Lower lobe of right lung (tissue), 2 donors: ENCODE measurements at regions not wholly inside any gene's neighbourhood (a gene's known extent, or its start where the extent isn't known, plus 50 kb on each side); places are given as distances from the start of the nearest gene placed in this dataset.

Experiments used
- ATAC-seq, 2 donors: fragments of 200-7000 bp; cut with Tn5 transposase; one replicate each; pipeline ENCODE4 v1.9.1; 2020 to 2022; ENCODE audit warnings: mild to moderate bottlenecking in 2 of 2, moderate library complexity in 2 of 2
- DNase-seq: peaks from one replicate; pipeline ENCODE4 v3.0.0-alpha.2; 2020
- H3K27ac ChIP-seq: fragments of 200-600 bp; one replicate; pipeline ENCODE4 v1.8.0; 2022
- H3K27me3 ChIP-seq: fragments of 200-600 bp; one replicate; pipeline ENCODE4 v1.8.0; 2022; ENCODE audit warnings: low read depth
- H3K36me3 ChIP-seq: fragments of 200-600 bp; one replicate; pipeline ENCODE4 v1.8.0; 2022; ENCODE audit warnings: mild to moderate bottlenecking
- H3K4me1 ChIP-seq: fragments of 200-600 bp; one replicate; pipeline ENCODE4 v1.8.0; 2022
- H3K4me3 ChIP-seq: fragments of 200-600 bp; one replicate; pipeline ENCODE4 v1.8.0; 2022; ENCODE audit warnings: mild to moderate bottlenecking
- H3K9me3 ChIP-seq: fragments of 200-600 bp; one replicate; pipeline ENCODE4 v1.8.0; 2022
- CTCF ChIP-seq: fragments of 200-600 bp; IDR thresholded peaks from one replicate; pipeline ENCODE4 v1.8.0; 2022; ENCODE audit warnings: antibody characterized with exemption, mild to moderate bottlenecking
- intact Hi-C: fragments of 100-400 bp; cut with DNase I; formaldehyde crosslinking; loops from one replicate; pipeline ENCODE4 v1.11.0; 2022
- donor health status: DM: no; HTN: yes; CAD: no; lungs with severe emphysema.

DNA sequence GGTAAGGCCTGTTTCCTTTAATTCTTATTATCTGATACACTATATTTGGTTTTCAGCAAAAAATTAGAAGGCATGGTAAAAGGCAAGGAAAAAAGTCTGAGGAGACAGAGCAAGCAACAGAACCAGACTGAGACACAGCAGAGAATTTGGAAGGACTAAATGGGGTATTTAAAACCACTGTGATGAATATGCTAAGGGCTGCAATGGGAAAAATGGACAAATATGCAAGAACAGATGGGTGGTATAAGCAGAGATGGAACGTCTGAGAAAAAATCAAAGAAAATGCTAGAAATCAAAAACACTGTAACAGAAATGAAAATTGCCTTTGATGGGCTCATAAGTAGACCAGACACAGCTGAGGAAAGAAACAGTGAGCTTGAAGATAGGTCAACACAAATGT, 50.8 kb upstream of the NSMCE3 start:
- Histone ChIP-seq H3K27me3 (no peaks in the 10 kb centered on the region), H3K4me1 (no peaks in the 10 kb centered on the region), H3K27ac (no peak overlapping the region), H3K4me3 (no peak overlapping the region), H3K36me3 (no peaks in the 10 kb centered on the region), H3K9me3 (no peaks in the 10 kb centered on the region)
- intact Hi-C loops = no loop called here
- DNase-seq (no peak), ATAC-seq (no peak)
- TF ChIP-seq CTCF = no peak

- no peak for ATAC-seq
- no peak overlapping the region for H3K27ac ChIP-seq
- H3K4me3 ChIP-seq = no peak overlapping the region
- no peaks in the 10 kb centered on the region for H3K27me3 ChIP-seq
- no peaks in the 10 kb centered on the region for H3K9me3 ChIP-seq
- no peaks in the 10 kb centered on the region for H3K36me3 ChIP-seq
- no peak for TF ChIP-seq CTCF
- intact Hi-C loops = no loop called here
- no peaks in the 10 kb centered on the region for H3K4me1 ChIP-seq
- no peak for DNase-seq
Observed at GRCh38 chr15:29319823-29320222, 50.2 kb upstream of the NSMCE3 start.
